Uterus (tissue), 2 donors: ENCODE measurements at regions not wholly inside any gene's neighbourhood (a gene's known extent, or its start where the extent isn't known, plus 50 kb on each side); places are given as distances from the start of the nearest gene placed in this dataset.

ENCODE experiments used
- POLR2A ChIP-seq, 2 donors: fragments of 450-650 bp; IDR thresholded peaks; one replicate each; pipeline ENCODE4 v1.6.1; 2016; ENCODE audit warnings: antibody characterized with exemption in 2 of 2, mild to moderate bottlenecking in 1 of 2, moderate library complexity in 1 of 2
- TF ChIP-seq, protein P1 (sequence below), 4 experiments: fragments of 200-600 bp in 2 of 4; fragments of 450-650 bp in 2 of 4; sonication (generic) in 2 of 4; IDR thresholded peaks; one replicate each; pipeline ENCODE4 v1.5.1; 2016 to 2019; ENCODE audit warnings: antibody characterized with exemption in 4 of 4, mild to moderate bottlenecking in 2 of 4, moderate library complexity in 1 of 4

DNA sequence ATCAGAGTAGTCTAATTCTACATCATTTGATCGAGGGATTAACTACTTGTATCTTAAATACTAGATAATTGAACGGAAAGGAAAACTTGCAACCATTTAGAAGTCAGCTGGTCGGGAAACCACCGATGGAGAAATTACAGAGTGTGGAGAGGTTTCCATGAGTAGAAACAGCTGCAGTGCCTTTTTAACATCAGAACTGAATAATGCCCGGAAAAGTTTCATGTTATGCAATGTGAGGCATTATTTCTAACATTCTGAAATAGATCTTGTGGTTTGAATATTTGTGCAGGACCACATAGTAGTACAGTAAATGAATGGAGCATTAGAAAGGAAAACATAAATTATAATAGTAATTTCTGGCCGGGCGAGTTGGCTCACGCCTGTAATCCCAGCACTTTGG, 88.1 kb upstream of the RNF180 start:
- no peak for TF ChIP-seq POLR2A (IDR thresholded peaks at IDR 0.05)
- TF ChIP-seq, protein P1, sequence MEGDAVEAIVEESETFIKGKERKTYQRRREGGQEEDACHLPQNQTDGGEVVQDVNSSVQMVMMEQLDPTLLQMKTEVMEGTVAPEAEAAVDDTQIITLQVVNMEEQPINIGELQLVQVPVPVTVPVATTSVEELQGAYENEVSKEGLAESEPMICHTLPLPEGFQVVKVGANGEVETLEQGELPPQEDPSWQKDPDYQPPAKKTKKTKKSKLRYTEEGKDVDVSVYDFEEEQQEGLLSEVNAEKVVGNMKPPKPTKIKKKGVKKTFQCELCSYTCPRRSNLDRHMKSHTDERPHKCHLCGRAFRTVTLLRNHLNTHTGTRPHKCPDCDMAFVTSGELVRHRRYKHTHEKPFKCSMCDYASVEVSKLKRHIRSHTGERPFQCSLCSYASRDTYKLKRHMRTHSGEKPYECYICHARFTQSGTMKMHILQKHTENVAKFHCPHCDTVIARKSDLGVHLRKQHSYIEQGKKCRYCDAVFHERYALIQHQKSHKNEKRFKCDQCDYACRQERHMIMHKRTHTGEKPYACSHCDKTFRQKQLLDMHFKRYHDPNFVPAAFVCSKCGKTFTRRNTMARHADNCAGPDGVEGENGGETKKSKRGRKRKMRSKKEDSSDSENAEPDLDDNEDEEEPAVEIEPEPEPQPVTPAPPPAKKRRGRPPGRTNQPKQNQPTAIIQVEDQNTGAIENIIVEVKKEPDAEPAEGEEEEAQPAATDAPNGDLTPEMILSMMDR (IDR thresholded peaks at IDR 0.05) = no peak
